ENCODE measurements at regions not wholly inside any gene's neighbourhood (a gene's known extent, or its start where the extent isn't known, plus 50 kb on each side); places are given as distances from the start of the nearest gene placed in this dataset.

GRCh38 chr20:18956890-18957289, 143.3 kb downstream of the SCP2D1 start:
- no peak for DNase-seq (ENCODE audit: insufficient read length, low spot score)

GRCh38 chr20:18957328-18957727, 143.7 kb downstream of the SCP2D1 start:
- TF ChIP-seq CTCF (IDR thresholded peaks at IDR 0.05; ENCODE audit: insufficient read depth, missing control alignments) = no peak
- DNase-seq (ENCODE audit: insufficient read length, low spot score) = no peak
- FAIRE-seq = no peak

More at GRCh38 chr20:18956890-18957289, 143.3 kb downstream of the SCP2D1 start:
- FAIRE-seq = no peak
- no peak for TF ChIP-seq CTCF (IDR thresholded peaks at IDR 0.05; ENCODE audit: insufficient read depth, missing control alignments)

- FAIRE-seq (no peak), DNase-seq (ENCODE audit: insufficient read length, low spot score) (no peak)
- no peak for TF ChIP-seq CTCF (IDR thresholded peaks at IDR 0.05; ENCODE audit: insufficient read depth, missing control alignments)
Observed at GRCh38 chr20:18971121-18971520, 157.5 kb downstream of the SCP2D1 start.

- DNase-seq (ENCODE audit: insufficient read length, low spot score) (no peak), FAIRE-seq (no peak)
- no peak for TF ChIP-seq CTCF (IDR thresholded peaks at IDR 0.05; ENCODE audit: insufficient read depth, missing control alignments)
Observed at GRCh38 chr20:18971574-18971973, 158.0 kb downstream of the SCP2D1 start.

GRCh38 chr20:18972251-18972876, 158.8 kb downstream of the SCP2D1 start:
- DNase-seq (ENCODE audit: insufficient read length, low spot score) = no peak
- TF ChIP-seq CTCF (IDR thresholded peaks at IDR 0.05; ENCODE audit: insufficient read depth, missing control alignments) = no peak
- no peak for FAIRE-seq

GRCh38 chr20:18973529-18974173, 160.1 kb downstream of the SCP2D1 start:
- no peak for DNase-seq (ENCODE audit: insufficient read length, low spot score)
- no peak for TF ChIP-seq CTCF (IDR thresholded peaks at IDR 0.05; ENCODE audit: insufficient read depth, missing control alignments)
- no peak for FAIRE-seq

GRCh38 chr20:18974660-18975059, 161.1 kb downstream of the SCP2D1 start:
- FAIRE-seq = no peak
- TF ChIP-seq CTCF (IDR thresholded peaks at IDR 0.05; ENCODE audit: insufficient read depth, missing control alignments) = no peak
- no peak for DNase-seq (ENCODE audit: insufficient read length, low spot score)
